CD4-positive, alpha-beta memory T cell (primary cell): ENCODE measurements at regions not wholly inside any gene's neighbourhood (a gene's known extent, or its start where the extent isn't known, plus 50 kb on each side); places are given as distances from the start of the nearest gene placed in this dataset.

Experiments
- CTCF ChIA-PET: fragments of 350-600 bp; sonication (Branson Sonifier 250); formaldehyde crosslinking; loops from one replicate; lab custom pipeline; 2021; ENCODE audit warnings: inconsistent platforms; ENCODE audit not compliant: partially characterized antibody; lab: Charles Lee
- POLR2A ChIA-PET: fragments of 350-600 bp; sonication (Branson Sonifier 250); formaldehyde crosslinking; loops from one replicate; lab custom pipeline; 2021; ENCODE audit not compliant: partially characterized antibody; lab: Charles Lee
- DNase-seq, 5 donors: peaks; one replicate each; pipeline versions ENCODE4 v3.0.0 to v3.0.0-alpha.2; 2020 to 2022; ENCODE audit warnings: mixed read lengths in 1 of 5
- H3K27ac ChIP-seq: one replicate; pipeline ENCODE4 v1.7.0; 2013; ENCODE audit warnings: low read depth, low read length
- H3K27me3 ChIP-seq: 2 replicates; pipeline ENCODE4 v1.7.0; 2013; ENCODE audit warnings: mild to moderate bottlenecking, low read length, moderate library complexity; ENCODE audit not compliant: insufficient read depth
- H3K36me3 ChIP-seq: 2 replicates; pipeline ENCODE4 v1.7.0; 2013; ENCODE audit warnings: mild to moderate bottlenecking, low read length, moderate library complexity; ENCODE audit not compliant: insufficient read depth
- H3K4me1 ChIP-seq: 2 replicates; pipeline ENCODE4 v1.7.0; 2013; ENCODE audit warnings: mild to moderate bottlenecking, low read length, moderate library complexity; ENCODE audit not compliant: insufficient read depth
- H3K4me3 ChIP-seq, 2 donors: one replicate each; pipeline ENCODE4 v1.7.0; 2013; ENCODE audit warnings: low read length in 2 of 2, mild to moderate bottlenecking in 1 of 2
- H3K9me3 ChIP-seq, 2 donors: one replicate each; pipeline ENCODE4 v1.7.0; 2013; ENCODE audit warnings: low read length in 2 of 2, control low read depth in 1 of 2; ENCODE audit not compliant: control insufficient read depth in 1 of 2
- H3K27ac Mint-ChIP-seq, 7 donors: one replicate each; pipeline ENCODE4 v1.8.0; 2020 to 2021; ENCODE audit warnings: mixed read lengths in 7 of 7, mild to moderate bottlenecking in 6 of 7, inconsistent platforms in 3 of 7, moderate library complexity in 3 of 7
- H3K27me3 Mint-ChIP-seq, 2 donors: one replicate each; pipeline ENCODE4 v1.8.0; 2020 to 2021; ENCODE audit warnings: mixed read lengths in 2 of 2
- H3K36me3 Mint-ChIP-seq, 2 donors: one replicate each; pipeline ENCODE4 v1.8.0; 2020 to 2021; ENCODE audit warnings: mixed read lengths in 2 of 2, inconsistent platforms in 1 of 2, mild to moderate bottlenecking in 1 of 2
- H3K4me1 Mint-ChIP-seq, 4 donors: one replicate each; pipeline ENCODE4 v1.8.0; 2020 to 2021; ENCODE audit warnings: mixed read lengths in 4 of 4, mild to moderate bottlenecking in 1 of 4
- H3K4me3 Mint-ChIP-seq, 8 donors: one replicate each; pipeline ENCODE4 v1.8.0; 2020 to 2021; ENCODE audit warnings: mixed read lengths in 8 of 8, mild to moderate bottlenecking in 7 of 8, moderate library complexity in 6 of 8, inconsistent platforms in 3 of 8
- H3K9me3 Mint-ChIP-seq, 8 donors: one replicate each; pipeline ENCODE4 v1.8.0; 2020 to 2021; ENCODE audit warnings: mixed read lengths in 8 of 8, mild to moderate bottlenecking in 5 of 8, inconsistent platforms in 3 of 8, moderate library complexity in 1 of 8
- intact Hi-C: fragments of 100-400 bp; cut with micrococcal nuclease; formaldehyde crosslinking; loops from one replicate; pipeline ENCODE4 v1.15.1; 2023

DNA sequence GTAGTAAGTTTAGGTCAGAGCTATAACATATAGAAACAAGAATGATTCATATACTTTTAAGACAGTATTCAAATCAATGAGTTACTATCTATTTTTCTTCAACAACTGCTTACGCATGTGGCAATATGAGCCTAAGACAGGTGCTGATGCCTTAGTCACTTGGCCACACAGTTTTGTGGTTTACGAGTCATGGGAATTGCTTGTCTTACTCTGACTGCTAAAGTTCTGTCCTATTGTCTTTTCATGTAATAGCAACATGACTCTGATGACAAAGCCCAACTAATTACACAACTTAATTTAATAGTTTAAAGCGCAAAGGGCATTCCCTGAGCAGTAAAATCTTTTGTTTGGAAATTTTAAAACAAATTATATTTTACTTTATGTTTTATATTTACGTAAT, 159.3 kb upstream of the CENPW start:
- Histone ChIP-seq H3K4me1 (no peaks in the 10 kb centered on the region), H3K27ac (no peak overlapping the region), H3K27me3 (no peaks in the 10 kb centered on the region), H3K36me3 (no peaks in the 10 kb centered on the region), H3K9me3 (no peaks in the 10 kb centered on the region), H3K4me3 (no peak overlapping the region)
- CTCF ChIA-PET: no interaction called here
- Mint-ChIP-seq H3K27ac (no peak overlapping the region), H3K9me3 (no peaks in the 10 kb centered on the region), H3K4me3 (no peak overlapping the region), H3K4me1 (no peaks in the 10 kb centered on the region), H3K36me3 (peaks cover 0 to 17% of the 10 kb centered on the region in 2 donors), H3K27me3 (no peaks in the 10 kb centered on the region)
- POLR2A ChIA-PET: no interaction called here
- no peak for DNase-seq
- intact Hi-C loops: no loop called here

DNA sequence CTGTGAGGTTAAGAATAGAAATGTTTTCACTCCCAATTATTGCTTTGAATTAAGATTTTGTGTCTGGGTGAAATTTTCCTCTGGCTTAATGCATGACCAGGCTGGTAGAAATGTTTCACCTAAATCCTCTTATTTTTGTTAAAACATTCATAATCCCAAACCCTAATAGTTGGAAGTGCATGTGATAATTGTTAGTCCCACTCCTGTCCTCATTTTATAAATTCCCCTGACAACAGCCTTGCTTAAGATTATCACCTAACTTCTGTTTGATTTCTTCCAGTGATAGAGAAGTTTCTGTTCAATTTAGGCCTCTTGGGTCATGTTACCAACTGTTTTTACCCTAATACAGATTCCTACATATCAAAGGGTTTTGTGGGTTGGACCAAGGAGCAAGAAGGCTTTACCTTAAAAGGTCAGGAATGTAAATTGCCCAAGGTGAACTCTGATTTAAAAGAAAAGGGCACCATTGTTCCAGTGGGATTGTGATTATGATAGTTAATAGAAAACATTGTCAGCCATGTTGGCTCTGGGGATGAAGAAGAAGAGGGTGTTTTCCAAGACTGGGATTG, 158.7 kb upstream of the CENPW start:
- Histone ChIP-seq H3K9me3 (no peaks in the 10 kb centered on the region), H3K4me1 (no peaks in the 10 kb centered on the region), H3K27ac (no peak overlapping the region), H3K27me3 (no peaks in the 10 kb centered on the region), H3K4me3 (no peak overlapping the region), H3K36me3 (no peaks in the 10 kb centered on the region)
- H3K4me1 Mint-ChIP-seq: no peaks in the 10 kb centered on the region
- H3K27me3 Mint-ChIP-seq: no peaks in the 10 kb centered on the region
- no peak overlapping the region for H3K4me3 Mint-ChIP-seq
- ChIA-PET CTCF (no interaction called here), POLR2A (no interaction called here)
- intact Hi-C loops: no loop called here
- no peaks in the 10 kb centered on the region for H3K9me3 Mint-ChIP-seq
- H3K27ac Mint-ChIP-seq: no peak overlapping the region
- no peak for DNase-seq
- H3K36me3 Mint-ChIP-seq: peaks cover 0 to 22% of the 10 kb centered on the region in 2 donors

DNA sequence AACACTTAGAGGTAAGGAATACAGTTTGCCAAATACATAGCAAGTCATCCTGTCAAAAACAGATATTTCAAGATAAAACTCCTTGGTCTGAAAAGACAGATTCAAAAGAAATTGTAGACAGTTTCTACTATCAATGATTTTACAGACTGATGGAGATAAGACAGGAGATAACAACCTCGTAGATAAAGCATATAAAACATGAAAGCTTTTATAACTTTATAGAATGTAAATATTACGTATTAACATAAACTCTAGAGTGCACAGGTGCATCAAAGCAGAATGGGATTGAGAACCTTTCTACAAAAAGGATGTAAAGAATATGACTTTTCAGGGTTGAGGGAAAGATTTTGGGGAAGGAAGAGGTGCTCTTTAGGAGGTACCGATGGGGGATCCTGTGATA, 158.0 kb upstream of the CENPW start:
- no peaks in the 10 kb centered on the region for H3K4me1 ChIP-seq
- DNase-seq: no peak
- Mint-ChIP-seq H3K4me3 (no peak overlapping the region), H3K36me3 (peaks cover 0 to 22% of the 10 kb centered on the region in 2 donors), H3K9me3 (no peaks in the 10 kb centered on the region), H3K27ac (no peak overlapping the region), H3K4me1 (no peaks in the 10 kb centered on the region), H3K27me3 (no peaks in the 10 kb centered on the region)
- H3K27ac ChIP-seq: no peak overlapping the region
- ChIA-PET CTCF (no interaction called here), POLR2A (no interaction called here)
- intact Hi-C loops: no loop called here
- no peaks in the 10 kb centered on the region for H3K9me3 ChIP-seq
- no peaks in the 10 kb centered on the region for H3K27me3 ChIP-seq
- H3K4me3 ChIP-seq: no peak overlapping the region
- no peaks in the 10 kb centered on the region for H3K36me3 ChIP-seq

DNA sequence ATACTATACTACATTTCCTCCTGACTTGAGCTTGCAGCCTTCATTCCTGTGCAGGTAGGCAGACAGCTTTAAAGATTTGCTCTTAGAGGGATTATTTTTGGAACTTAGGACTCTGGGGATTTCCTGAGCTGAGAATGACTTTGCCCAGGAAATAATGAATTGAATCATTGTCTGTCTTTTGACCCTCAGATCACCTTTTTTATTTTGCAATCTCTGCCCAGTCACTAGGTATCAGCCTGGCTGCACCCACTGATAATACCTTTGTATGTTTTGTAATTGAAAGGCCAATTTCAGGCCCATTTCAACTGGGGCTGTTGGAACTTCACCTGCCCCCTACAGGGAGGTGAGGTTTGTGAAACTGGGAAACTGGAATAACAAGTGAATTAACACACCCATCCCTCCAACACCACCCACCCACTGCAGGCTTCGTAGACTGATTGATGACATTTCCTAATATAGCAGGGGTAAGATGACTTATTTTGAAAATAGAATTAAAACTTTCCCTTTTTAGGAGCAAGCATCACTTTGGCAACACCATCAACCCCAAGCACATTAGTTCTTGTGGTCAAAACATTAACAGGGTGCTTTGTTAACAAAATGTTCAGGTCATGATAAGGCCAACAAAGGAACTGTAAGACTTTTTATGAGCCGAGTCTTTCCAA, 157.1 kb upstream of the CENPW start:
- no peak overlapping the region for H3K4me3 Mint-ChIP-seq
- H3K36me3 Mint-ChIP-seq: peaks cover 0 to 22% of the 10 kb centered on the region in 2 donors
- ChIA-PET CTCF (no interaction called here), POLR2A (no interaction called here)
- no peaks in the 10 kb centered on the region for H3K9me3 ChIP-seq
- H3K4me3 ChIP-seq: no peak overlapping the region
- H3K4me1 Mint-ChIP-seq: no peaks in the 10 kb centered on the region
- H3K4me1 ChIP-seq: no peaks in the 10 kb centered on the region
- intact Hi-C loops: no loop called here
- no peaks in the 10 kb centered on the region for H3K9me3 Mint-ChIP-seq
- H3K27ac Mint-ChIP-seq: no peak overlapping the region
- no peaks in the 10 kb centered on the region for H3K27me3 Mint-ChIP-seq
- no peaks in the 10 kb centered on the region for H3K36me3 ChIP-seq
- DNase-seq: no peak
- H3K27ac ChIP-seq: no peak overlapping the region
- no peaks in the 10 kb centered on the region for H3K27me3 ChIP-seq

DNA sequence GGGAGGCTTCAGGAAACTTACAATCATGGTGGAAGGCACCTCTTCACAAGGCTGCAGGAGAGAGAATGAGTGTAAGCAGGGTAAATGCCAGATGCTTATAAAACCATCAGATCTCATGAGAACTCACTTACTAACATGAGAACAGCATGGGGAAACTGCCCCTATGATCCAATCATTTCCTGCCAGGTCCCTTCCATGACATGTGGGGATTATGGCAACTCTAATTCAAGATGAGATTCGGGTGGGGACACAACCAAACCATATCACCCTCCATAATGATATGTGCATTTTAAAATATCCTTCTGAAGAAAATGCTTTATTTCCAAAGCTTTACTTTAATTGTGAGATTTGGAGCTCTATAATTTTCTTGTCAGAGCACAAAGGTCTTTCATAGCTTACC, 154.1 kb upstream of the CENPW start:
- Mint-ChIP-seq H3K36me3 (peaks cover 0 to 22% of the 10 kb centered on the region in 2 donors), H3K4me3 (no peak overlapping the region), H3K27me3 (no peaks in the 10 kb centered on the region), H3K4me1 (no peaks in the 10 kb centered on the region), H3K27ac (no peak overlapping the region), H3K9me3 (no peaks in the 10 kb centered on the region)
- Histone ChIP-seq H3K4me1 (no peaks in the 10 kb centered on the region), H3K27me3 (no peaks in the 10 kb centered on the region), H3K36me3 (no peaks in the 10 kb centered on the region), H3K9me3 (no peaks in the 10 kb centered on the region), H3K27ac (no peak overlapping the region), H3K4me3 (no peak overlapping the region)
- POLR2A ChIA-PET: no interaction called here
- CTCF ChIA-PET: no interaction called here
- DNase-seq: no peak
- intact Hi-C loops: no loop called here

DNA sequence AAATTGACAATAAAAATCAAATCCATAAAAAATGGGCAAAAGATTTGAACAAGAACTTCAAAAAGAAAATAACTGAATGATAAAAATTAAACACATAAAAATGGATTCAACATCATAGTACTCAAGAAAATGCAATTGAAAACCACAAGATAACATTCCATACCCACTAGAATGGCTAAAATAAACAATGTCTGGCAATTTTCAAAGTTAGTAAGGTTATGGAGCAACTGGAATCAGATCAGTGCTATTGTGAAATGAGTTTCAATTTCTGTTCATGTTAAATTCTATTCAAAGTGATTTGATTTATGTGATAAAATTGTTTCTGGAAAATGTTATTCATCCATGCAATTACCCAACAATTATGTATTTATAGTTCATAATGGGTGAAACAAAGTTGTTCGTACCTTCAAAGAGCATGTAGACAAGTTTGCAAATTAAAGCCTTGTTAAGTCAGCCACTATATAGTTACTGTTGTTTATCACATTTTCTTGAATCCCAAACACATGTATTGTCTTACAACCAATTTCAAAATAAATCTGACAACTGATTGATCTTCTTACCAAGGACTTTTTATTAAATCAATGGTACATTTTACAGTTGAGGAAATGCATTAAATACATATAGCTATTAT, 151.5 kb upstream of the CENPW start:
- Mint-ChIP-seq H3K27me3 (no peaks in the 10 kb centered on the region), H3K4me1 (no peaks in the 10 kb centered on the region)
- H3K4me3 ChIP-seq: no peak overlapping the region

DNA sequence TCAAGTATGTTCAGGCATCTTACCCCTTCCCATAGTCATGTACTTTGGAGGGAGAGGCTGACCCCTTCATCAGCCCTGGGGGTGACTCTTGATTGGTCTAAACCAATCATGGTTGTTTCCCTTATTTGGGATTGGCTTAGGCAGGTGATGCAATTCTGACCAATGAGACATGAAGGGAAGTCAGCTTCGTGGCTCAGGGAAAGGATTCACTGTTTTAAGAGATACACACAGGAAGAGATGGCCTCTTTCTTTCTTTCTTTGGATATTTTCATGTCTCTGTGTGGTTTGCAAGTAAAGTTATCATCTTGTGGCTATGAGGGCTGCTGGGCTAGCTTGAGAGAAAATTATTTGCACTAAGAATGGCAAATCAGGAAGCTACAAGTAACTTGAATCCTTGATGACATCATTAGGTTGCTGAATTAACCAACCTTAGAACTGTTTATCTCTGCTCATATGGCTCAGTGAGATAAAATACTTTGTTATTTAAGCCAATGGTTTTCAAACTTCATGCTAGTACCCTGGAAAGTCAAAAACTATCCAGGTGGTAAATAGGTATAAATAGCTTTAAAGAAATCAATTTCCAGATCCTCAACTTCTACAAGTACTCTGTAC, 144.2 kb upstream of the CENPW start:
- Histone ChIP-seq H3K9me3 (no peaks in the 10 kb centered on the region), H3K27me3 (no peaks in the 10 kb centered on the region), H3K36me3 (no peaks in the 10 kb centered on the region), H3K4me1 (no peaks in the 10 kb centered on the region), H3K27ac (no peak overlapping the region), H3K4me3 (no peak overlapping the region)
- intact Hi-C loops: no loop called here
- Mint-ChIP-seq H3K4me1 (peaks cover 0 to 9% (median 4%) of the 10 kb centered on the region in 4 donors), H3K27me3 (no peaks in the 10 kb centered on the region), H3K27ac (no peak overlapping the region), H3K9me3 (peaks cover 0 to 6% (median 0%) of the 10 kb centered on the region in 8 donors), H3K36me3 (peaks cover 4 to 17% of the 10 kb centered on the region in 2 donors), H3K4me3 (no peak overlapping the region)
- DNase-seq: no peak
- ChIA-PET POLR2A (no interaction called here), CTCF (no interaction called here)

More for the DNA sequence above, 151.5 kb upstream of the CENPW start:
- peaks cover 2 to 14% of the 10 kb centered on the region in 2 donors for H3K36me3 Mint-ChIP-seq
- Histone ChIP-seq H3K27ac (no peak overlapping the region), H3K4me1 (no peaks in the 10 kb centered on the region), H3K27me3 (no peaks in the 10 kb centered on the region), H3K9me3 (no peaks in the 10 kb centered on the region), H3K36me3 (no peaks in the 10 kb centered on the region)
- H3K27ac Mint-ChIP-seq: no peak overlapping the region
- no peak for DNase-seq
- H3K9me3 Mint-ChIP-seq: peaks cover 0 to 3% (median 0%) of the 10 kb centered on the region in 8 donors
- CTCF ChIA-PET: no interaction called here
- intact Hi-C loops: no loop called here
- POLR2A ChIA-PET: no interaction called here
- no peak overlapping the region for H3K4me3 Mint-ChIP-seq
